HG03066 (cell line): ENCODE measurements at regions not wholly inside any gene's neighbourhood (a gene's known extent, or its start where the extent isn't known, plus 50 kb on each side); places are given as distances from the start of the nearest gene placed in this dataset.

Source experiments
- ATAC-seq: cut with Tn5 transposase; IDR thresholded peaks from one replicate; pipeline ENCODE4 v1.9.1; 2021; ENCODE audit warnings: low read depth; ENCODE audit not compliant: unreplicated experiment

- no peak for ATAC-seq
These were observed 160.1 kb upstream of the GYPA start for GRCh38 chr4:144300616-144301015.

DNA sequence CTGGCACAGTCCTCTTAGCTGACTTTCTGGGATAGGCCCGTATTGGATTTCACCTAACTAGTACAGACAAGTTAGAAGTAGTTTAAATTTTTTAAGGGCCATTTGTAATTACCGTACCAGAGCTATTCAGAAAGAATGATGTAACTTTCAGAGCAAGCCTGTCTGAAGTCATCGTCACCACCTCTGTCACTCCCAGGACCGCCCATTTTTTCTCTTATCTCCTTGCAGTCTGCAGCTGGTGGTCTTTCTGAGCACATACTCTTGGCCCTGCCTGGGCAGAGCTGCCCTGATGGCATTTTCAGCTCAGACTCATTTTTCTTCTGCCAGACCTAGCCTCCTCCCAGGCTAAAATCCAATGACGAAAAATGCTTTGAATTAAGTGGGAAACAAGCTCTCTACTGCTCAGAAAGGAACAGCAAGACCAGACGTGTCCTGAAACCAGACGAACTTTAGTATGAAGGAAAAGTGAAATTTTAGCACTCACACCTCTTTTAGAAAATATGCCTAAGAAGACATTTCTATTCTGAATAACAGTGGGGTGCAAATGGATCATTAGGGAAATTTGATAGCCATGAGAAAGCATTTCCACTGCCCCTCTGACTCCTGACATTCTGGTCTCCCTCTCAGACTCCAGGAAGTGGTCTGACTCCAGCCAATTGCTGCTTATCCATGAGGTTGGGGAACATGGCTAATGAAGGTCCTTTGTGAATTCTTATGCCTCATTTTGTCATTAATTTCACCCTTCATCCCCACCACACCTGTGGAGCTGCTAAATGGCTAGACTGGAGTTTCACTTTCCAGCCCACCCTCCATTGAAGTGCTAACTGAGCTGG, 162.4 kb upstream of the GYPA start:
- ATAC-seq = no peak

DNA sequence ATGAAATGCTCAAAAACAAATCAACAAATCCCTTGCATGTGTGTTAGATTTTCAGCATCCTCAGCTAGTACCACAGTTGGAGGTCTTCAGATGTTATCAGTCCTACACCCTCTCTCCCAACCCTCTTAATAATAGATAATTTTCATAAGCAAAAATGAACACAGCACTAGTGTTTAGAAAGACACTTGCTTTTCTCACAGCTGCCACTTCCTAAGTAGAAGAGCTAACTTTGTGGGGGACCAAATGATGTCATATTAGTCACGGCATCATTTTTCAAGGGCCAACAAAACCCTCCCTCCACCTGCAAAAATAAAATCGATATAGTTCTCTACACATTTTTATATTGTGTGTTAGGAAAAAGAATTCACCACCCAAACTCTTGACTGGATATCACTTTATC, 163.5 kb upstream of the GYPA start:
- no peak for ATAC-seq

DNA sequence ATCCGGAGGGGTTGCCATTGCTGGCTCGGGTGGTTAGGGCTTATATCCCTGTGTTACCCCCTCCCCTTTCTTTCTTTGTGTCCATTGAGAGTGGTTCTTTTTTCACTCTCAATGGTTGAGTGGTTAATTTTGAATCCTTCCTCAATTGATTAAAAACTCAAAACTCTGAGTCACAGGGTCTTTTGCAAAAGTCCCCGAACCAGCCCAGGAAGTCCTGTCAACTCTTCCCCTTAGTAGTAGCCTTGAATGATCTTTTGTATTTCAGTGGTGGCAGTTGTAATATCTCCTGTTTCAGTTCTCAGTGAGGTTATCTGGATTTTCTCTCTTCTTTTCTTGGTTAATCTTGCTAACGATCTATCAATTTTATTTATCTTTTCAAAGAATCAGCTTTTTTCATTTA, 170.0 kb upstream of the GYPA start:
- ATAC-seq = no peak

DNA sequence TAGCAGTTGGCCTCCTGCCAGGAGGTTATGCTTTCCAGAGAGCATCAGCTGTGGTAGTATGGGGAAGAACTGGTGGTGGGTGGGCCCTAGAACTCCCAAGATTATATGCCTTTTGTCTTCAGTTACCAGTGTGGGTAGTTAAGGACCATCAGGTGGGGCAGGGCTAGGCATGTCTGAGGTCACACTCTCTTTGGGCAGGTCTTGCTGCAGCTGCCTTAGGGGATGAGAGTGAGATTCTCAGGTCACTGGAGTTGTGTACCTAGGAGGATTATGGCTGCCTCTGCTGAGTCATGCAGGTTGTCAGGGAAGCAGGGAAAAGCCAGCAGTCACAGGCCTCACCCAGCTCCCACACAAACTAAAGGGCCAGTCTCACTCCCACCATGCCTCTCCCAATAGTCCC, 172.9 kb upstream of the GYPA start:
- ATAC-seq = no peak

GRCh38 chr4:144316869-144317268, 176.4 kb upstream of the GYPA start:
- no peak for ATAC-seq

DNA sequence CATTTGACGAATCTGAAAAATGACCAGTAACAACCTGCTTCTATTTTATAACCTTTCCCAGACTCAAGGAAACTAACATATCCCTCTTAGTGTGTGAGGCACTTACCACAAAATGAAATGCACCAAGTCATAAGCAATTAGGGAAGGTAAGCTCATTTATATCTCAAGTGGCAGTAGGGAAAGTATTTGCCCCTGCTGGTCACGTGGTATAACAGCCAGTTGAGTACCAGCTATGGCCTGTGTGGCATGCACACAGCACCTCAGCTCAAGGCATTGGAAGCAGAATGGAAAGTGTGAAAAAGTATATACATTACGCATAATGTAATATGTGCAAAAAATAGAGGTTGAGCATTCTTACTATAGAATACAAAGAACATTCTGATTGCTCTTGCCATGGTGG, 178.3 kb upstream of the GYPA start:
- no peak for ATAC-seq

DNA sequence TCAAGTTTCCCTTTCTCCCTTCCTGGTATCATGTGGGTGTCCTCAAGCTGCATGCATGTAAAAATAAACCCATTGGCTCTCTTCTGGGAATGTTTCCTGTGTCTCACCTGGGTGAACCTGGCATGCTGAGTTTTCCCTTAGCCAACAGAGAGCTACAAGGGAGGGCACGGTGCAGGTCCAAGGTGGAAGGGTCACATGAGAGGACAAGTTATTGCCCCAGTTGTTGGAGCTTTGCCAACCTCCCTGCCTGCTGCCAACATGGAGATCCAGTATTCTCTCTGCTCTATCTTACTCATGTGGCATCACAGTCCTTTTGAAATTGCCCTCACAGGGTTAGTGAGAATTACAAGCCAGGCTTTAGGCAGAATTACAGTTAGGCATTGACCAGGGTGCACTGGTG, 196.1 kb upstream of the GYPA start:
- ATAC-seq = no peak

DNA sequence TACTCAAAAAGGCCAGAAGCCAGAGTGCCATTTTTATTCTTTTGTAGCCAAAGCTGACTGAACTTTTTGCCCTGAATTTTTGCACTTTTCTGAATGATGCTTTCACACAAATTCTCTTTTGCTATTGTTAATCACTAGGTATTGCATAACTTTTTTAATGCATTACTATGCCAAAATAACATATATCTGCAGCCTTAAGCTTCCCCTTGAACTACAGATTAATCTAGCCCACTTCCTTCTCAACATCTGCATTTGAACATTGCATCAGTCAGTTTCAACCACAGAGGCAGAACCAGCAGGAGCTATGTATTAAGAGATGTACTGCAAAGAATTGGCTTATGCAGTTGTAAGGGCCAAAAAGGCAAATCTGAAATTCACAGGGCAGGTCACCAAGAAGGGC, 197.6 kb upstream of the GYPA start:
- no peak for ATAC-seq

GRCh38 chr4:144338834-144339233, 198.3 kb upstream of the GYPA start:
- ATAC-seq = no peak

DNA sequence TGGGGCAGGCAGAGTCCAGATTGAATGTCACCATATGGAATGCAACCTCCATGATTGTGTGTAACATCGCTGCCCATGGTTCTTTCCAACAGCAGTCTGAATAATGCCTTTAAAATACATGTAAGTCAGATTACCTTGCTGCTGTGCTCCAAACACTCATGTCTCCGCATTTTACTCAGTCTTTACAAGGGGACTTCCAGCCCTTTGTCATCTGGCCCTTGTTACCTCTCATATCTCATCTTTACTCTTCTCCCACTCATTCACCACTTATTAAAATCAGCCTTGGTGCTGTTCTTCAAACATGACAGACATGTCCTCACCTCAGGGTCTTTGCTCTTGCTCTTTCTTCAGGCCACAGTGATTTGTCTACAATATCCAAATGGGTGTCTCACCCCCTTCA, 200.4 kb upstream of the GYPA start:
- ATAC-seq = no peak

DNA sequence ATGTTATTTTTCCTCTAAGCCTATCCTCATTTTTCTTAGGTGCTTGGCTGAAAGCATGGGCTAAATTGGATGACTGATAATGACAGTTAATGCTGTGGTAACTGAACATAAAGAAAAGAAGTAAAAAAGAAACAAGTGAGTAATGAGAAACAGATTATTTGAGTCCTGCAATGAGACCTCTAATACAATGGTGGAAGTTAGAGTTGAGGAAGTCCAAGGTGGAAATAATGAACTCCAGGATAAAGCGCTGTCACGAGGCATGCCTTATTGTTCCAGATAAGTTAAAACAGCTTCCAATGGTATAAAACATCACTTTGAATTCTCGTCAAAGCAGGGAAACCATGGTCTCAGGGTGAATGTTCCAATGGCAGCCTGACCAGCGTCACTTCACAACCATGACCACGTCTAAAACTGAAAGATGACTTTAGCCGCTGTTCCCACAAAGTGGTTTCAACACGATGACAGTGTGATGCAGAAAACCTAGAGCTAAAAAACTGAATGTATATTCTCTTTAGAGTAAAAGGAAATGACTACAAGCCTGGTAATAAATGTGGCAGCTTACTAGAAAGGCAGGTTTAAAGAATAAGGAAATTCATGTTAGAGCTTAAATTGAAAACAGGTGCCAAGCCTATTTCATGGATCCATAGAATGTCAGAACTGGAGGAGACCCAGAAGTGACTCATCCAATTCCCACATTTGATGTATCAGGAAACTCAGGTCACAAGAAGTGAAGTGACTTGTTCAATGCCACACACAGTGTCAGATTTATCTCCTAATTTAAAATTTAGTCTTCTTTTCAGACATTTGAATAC, 202.6 kb upstream of the GYPA start:
- ATAC-seq = no peak

DNA sequence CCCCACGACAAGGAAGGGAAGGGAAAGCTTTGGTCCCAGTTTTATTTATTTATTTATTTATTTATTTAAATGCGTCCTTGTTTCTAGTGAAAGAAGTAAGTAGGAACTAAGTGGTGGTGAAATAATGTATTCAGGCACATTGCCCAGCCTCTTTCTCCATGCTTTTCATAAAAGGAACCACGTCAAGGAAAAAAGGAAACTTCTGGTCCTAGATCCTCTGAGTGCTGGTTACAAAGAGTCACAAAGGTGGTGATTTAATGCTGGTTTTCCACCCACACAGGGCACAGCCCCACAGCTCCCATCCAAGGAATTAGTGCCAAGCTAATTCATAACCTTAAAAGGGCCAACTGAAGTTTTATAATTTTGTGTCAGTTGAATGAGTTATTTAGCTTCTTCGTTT, 206.6 kb upstream of the GYPA start:
- no peak for ATAC-seq

DNA sequence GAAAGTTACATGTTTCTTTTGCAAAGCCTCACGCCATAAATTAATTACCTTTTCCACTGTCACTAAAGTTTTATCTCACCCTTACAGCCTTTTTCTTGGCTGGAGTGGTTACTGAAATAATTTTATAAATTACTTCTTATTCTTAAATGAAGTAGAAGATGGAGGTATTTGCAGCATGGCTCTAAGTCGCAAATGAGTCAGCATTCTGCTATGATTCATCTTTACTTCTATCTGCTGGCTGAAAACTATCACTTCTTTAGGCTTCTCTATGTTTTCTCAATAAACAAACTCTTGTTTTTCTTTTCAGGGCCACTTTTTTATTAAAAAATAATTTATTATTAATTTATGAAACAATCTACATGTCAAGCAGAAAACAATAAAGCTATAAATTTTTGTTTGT, 210.2 kb upstream of the GYPA start:
- no peak for ATAC-seq

- no peak for ATAC-seq
These were observed 210.8 kb upstream of the GYPA start for GRCh38 chr4:144351306-144351705.

DNA sequence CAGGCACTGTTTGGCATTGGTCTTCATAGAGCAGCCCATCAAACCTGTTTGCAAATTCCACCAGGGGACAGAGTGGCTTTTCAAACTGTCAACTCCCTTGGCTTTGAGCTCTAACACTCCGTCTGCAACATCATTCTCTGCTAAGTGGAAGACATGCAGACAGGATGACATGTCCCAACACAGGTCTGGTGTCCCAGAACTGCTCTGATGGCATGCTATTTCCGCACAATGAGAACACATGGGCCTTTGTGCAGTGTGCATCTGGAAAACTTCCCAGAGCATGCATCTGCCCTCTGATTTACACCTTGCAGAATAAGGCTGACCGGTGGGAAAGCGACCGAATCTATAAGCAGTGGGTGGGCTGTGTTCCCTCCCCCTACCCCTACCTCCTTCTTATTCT, 212.8 kb upstream of the GYPA start:
- ATAC-seq = no peak

GRCh38 chr4:144355811-144356757, 215.6 kb upstream of the GYPA start:
- ATAC-seq = peak; percentile 99

DNA sequence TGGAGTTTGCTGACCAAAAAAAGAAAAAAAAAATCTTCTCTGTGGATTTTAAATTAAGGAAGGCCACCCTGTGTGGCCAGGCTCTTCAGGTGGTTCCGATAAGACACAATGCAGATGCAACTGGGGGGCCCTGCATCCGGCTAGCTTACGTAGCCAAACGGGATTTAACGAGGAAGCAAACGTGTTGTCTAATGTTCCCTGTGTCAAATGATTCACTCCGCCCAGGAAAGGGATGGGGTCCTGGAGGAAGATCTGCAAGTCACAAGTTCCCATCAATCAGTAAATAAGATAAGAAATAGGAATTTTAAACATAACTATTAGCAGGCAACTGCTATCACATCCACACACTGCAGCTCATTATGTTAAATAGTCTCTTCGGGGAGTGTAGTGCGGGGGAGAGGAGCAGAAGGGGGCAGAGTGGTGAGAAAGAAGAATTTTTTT, 216.4 kb upstream of the GYPA start:
- ATAC-seq = no peak

DNA sequence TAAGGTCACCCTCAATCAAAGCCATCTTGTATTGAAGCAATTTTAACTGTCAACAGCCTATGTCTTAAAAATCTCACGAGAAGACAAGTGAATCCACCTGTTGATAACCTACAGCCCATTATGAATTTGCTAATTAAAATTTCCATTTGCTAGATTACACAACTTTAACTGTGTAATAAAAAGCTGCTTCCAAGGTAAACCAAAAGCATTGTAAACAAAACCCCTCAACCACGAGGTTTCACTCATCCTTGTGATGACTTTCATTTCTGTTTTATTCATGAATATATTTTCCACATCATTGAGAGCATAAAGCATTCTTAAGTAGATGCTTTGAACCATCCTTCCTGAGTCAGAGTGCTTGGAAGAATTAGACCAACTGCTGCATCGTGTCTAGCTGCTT, 217.5 kb upstream of the GYPA start:
- ATAC-seq = no peak

DNA sequence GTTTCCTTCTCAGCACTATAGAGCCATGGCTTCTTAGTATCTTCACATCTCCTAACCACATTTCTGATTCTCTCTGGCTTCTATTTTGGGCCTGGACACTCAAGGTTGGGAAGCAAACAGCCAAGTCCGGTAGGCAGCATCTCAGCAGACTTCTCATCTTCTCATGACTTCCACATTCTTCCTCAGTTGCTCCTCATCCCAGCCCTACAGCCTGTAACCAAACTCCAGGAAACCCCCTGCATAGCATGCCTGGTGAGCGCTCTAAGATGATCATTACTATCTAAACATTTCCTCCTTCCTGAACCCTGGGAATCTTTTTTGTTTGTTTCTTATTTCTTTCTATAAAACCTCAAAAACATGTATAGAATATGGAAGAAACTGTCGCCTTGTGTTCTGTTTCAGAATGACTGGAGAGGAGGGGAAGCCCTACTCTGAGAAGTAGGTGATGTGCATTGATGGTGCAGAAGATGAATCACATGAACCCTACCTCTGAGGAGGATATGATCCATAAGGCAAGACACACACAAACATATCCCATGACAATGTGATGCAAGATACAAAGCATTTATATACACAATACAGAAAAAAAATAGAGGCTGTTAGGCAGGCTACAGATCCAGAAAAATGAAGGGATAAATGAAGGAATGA, 219.8 kb upstream of the GYPA start:
- ATAC-seq = no peak
